CD4-positive, alpha-beta T cell treated with Interleukin-6 for 4 hours (primary cell): ENCODE measurements at regions not wholly inside any gene's neighbourhood (a gene's known extent, or its start where the extent isn't known, plus 50 kb on each side); places are given as distances from the start of the nearest gene placed in this dataset.
A peak's percentile ranks its signal among the peaks of the same experiment; 100 is the strongest.
"Not testable (repeated sequence)": the region's sequence is repeated elsewhere in the genome, so short reads cannot be mapped to it uniquely, and the experiment has no call there.

Source experiments
- DNase-seq: peaks from one replicate; pipeline ENCODE4 v3.0.0-alpha.2; 2020; ENCODE audit warnings: mixed read lengths

DNA sequence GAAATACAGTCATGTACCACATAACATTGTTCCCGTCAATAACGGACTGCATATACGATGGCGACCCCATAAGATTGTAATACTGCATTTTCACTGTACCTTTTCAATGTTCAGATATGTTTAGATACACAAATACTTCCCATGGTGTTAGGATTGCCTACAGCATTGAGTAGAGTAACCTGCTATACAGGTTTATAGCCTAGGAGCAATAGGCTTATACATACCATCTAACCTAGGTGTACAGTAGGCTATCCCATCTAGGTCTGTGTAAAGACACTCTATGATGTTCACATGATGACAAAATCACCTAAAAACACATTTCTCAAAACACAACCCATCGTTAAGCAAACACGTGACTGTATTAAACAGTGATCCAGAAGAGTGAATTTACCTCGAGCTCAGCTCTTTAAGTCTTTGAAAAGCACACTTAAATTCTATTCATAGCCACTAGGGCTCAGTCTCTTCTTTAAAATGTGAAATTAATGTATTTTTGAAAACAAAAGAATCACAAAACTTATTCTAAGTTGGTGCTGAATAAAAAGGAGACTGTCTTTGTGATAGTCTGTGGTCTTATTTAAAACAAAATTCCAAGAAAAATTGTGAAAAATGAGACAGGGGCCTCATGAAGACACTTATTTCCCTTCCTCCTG lies 239.1 kb upstream of the ARID2 start:
- DNase-seq = no peak

- no peak for DNase-seq
Measured at GRCh38 chr12:45494279-45494678, 235.2 kb upstream of the ARID2 start.

- no peak for DNase-seq
Measured at GRCh38 chr12:45498645-45499044, 230.9 kb upstream of the ARID2 start.

DNA sequence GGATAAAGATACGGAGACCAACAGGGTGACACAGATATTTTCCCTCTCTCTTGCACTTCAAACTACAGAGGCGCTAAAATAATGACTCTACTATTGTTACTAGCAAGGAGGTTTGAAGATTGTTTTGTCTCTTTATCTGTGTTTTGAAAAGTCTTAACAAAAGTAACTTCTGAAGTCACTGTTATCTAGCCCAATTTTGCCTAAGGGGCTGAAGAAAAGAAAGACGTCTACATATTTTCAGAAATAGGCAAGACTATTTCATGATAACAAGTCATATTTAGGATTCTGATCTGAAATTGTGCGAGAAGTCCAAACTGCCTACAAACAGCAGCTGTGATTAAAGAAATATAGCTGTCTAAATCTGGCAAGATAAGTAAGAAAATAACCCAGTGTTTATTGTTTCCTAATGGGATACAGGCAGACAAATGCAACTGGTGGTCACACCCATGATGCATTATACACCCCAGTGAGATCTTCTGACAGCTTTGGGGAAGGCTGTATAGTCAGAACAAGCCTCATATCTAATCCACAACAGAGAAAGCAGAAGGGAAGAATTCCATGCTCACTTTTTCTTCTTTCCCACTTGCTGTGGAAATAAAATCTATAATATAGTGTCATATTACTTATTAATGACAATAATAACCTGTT lies 226.9 kb upstream of the ARID2 start:
- DNase-seq = no peak

DNA sequence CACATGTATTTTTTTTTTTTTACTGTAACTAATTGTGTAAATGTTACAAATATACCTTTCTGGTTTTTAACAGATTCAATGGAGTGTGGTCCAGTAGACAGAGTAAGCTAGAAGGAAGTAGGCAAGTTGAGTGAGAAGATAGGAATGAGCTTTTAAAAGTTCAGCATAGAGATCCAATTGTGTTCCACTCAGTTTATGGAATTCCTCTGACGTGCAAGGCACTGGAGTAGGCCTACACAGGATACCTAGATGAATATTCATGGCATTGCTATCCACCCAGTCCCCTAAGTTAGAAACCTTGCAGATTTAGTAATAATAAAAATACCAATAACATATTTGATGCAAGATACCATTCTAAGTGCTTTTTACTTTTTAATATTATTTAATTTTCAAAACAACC lies 225.6 kb upstream of the ARID2 start:
- no peak for DNase-seq

- no peak for DNase-seq
Measured at GRCh38 chr12:45504316-45505010, 225.0 kb upstream of the ARID2 start.

DNA sequence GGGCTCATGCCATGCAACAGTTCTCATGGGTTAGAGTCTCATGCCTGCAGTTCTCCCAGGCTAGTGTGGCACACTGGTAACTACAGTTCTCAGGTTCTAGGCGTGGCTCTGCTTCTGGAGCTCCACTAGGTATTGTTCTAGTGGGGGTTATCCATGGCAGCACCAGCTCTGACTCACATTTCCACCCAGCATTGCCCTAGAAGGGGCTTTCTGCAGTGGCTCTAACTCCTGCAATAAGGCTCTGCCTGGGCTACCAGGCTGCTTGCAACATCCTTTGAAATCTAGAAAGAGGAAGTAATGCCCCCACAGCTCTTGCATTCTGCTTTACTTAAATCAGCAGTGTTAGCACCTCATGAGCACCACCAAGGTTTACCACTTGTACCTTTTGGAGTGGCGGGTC lies 220.3 kb upstream of the ARID2 start:
- DNase-seq = no peak

GRCh38 chr12:45509621-45510020 lies 219.9 kb upstream of the ARID2 start:
- DNase-seq = no peak

DNA sequence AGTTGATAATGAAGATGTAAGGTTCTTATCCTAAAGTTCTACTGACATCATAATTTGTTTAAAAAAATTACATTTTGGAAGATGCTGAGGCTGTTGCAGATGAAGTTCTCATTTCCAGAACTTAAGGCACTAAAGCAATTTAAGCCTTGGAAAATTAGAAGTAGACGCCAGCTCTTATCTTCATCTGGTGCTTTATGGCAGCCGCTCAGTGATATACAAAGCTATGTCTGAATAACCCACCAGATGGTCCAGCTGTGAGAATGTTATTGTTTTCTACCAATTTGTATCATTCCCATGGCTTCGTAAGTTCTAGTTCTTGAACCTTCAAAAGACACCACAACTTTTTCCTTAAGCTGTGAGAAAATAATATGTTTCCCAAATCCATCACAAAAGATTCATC lies 212.1 kb upstream of the ARID2 start:
- no peak for DNase-seq

DNA sequence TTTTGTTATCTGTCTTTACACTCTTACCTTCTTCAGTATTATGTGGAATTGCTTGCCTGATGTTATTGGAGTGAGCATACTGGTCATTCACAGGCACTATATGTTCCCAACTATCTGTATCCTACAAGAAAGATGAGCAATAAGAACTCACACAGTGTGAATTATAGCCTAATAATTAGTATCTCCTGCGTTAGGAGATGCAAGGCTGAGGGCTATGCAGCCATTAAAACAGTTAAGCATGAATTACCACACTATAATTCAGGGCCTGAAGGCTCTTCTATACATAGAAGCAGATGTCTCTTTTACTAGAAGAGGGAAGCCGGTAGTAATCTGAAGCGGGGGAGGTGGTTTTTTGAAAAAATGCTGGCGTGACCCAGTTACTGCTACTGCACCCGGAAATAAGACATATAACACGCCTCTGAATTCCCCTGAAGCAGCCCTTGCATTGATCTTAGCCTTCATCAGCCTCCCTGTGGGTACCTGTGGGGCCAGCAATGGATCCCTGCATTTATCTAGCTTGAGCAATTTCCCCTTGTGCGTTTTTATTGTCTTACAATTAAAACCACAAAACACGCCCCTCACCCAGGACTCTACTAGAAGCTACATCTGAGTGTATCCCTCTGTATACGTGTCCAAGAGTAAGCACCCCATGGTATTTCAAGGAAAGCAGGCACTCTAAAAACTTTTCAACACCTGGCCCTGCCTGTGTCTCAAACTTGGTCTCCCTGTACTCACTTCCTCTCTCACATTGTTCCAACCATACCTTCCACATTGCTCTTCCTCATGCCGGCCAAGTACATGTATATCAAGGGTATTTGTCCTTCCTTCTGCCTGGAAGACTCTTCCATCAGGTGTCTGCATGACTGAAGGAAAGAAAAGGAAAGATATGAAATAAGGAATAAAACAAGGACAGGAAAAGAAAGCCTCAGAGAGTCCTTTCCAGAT lies 210.9 kb upstream of the ARID2 start:
- DNase-seq = peak; percentile 46

DNA sequence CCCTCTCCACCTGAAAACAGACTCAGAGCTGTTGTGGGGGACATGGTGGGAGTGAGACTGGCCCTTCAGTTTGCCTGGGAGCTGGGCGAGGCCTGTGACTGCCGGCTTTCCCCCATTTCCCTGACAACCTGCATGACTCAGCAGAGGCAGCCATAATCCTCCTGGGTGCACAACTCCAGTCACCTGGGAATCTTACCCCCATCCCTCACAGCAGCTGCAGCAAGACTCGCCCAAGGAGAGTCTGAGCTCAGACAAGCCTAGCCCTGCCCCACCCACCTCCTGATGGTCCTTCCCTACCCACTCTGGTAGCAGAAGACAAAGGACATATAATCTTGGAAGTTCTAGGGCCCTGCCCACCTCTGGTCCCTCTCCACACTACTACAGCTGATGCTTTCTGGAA lies 207.3 kb upstream of the ARID2 start:
- no peak for DNase-seq

DNA sequence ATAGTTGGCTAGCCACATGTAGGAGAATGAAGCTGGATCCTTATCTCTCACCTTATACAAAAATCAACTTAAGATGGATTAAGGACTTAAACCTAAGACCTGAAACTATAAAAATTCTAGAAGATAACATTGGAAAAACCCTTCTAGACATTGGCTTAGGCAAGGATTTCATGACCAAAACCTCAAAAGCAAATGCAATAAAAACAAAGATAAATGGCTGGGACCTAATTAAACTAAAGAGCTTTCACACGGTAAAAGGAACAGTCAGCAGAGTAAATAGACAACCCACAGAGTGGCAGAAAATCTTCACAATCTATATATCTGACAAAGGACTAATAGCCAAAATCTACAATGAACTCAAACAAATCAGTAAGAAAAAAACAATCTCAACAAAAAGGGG lies 202.7 kb upstream of the ARID2 start:
- DNase-seq = not testable (repeated sequence)

DNA sequence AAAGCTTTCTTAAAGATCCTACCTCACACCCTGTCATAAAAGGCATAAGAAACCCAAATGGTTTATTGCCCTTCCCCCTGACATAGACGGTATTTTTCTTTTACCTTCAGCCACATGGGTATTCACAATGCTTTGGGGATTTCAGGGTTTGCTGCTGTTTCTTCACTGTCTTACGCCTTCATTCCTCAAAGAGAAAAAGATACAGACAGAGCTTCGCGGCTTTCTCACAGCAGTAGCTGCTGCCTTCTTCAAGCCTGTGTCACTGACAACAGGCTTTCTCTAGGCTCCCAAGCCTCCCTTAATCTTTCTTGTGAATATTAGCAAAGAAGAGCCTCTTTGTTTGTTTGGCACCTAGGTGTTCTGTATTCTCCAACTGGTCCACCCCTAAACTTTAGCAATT lies 197.4 kb upstream of the ARID2 start:
- no peak for DNase-seq

- DNase-seq = no peak
Measured at GRCh38 chr12:45535610-45536180, 193.8 kb upstream of the ARID2 start.

GRCh38 chr12:45536284-45536683 lies 193.2 kb upstream of the ARID2 start:
- DNase-seq = no peak

- no peak for DNase-seq
Measured at GRCh38 chr12:45540661-45541341, 188.7 kb upstream of the ARID2 start.

DNA sequence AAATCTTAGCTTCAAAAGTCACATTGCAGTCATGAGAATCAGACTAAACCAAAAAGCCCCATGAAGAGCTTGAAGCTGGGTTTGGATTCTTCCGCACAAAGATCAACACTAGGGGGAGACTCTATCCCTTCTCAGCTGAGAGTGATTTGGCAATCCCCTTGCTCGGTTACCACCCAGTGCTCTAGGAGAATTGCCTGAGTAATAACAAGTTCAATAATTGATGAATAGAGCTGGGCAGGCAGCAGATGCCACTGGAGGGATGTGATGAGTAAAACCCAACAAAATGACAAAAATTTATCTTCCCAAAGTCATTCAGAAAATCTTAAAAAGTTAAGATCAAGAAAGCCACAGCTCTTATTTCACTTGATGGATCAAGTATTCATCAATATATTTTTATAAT lies 185.6 kb upstream of the ARID2 start:
- peak; percentile 48 for DNase-seq

- DNase-seq = no peak
Measured at GRCh38 chr12:45546545-45546944, 183.0 kb upstream of the ARID2 start.

- DNase-seq = no peak
Measured at GRCh38 chr12:45547132-45547531, 182.4 kb upstream of the ARID2 start.

- DNase-seq = no peak
Measured at GRCh38 chr12:45547822-45548221, 181.7 kb upstream of the ARID2 start.

DNA sequence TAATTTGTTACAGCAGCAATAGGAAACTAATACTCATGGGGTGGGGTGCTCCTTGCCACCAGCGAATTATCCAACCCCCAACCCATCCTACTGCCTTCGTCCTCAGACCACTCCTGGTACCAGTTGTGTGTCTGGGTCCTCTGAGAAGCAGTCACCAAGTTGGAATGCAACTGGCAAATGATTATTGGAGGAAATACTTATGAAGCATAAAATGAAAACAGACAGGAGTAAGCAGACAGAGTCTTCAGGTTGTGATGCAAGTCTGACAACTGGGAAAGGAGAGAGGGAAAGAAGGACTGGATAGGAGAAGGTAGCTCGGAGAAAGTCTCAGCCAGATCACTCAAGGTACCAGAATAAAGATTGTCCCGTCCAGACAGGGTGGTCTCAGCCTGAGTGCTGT lies 181.1 kb upstream of the ARID2 start:
- DNase-seq = no peak

DNA sequence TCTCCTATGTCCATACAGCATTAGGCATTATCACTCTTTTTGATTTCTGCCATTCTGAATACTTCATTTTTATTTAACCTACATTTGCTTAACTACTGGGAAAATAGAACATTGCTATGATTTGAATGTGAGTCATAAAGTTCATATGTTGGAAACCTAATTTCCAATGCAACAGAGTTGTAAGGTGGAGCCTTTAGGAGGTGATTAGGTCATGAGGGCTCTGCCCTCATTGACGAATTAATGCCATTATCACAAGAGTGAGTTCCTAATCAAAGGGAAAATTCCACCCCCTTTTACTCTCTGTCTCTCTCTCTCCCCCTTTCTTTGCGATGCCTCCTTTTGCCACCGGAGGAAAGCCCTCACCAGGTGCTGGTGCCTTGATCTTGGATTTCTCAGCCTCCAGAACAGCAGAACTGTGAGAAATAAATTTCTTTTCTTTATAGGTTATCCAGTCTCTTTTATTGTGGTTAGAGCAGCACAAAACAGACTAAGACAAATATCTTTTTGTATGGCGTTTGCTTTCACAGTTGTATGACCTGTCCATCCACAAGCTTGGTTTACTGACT lies 180.1 kb upstream of the ARID2 start:
- DNase-seq = no peak
